ENCODE measurements at regions not wholly inside any gene's neighbourhood (a gene's known extent, or its start where the extent isn't known, plus 50 kb on each side); places are given as distances from the start of the nearest gene placed in this dataset.

GRCh38 chr10:88200312-88201032, 337.0 kb downstream of the PTEN start:
- DNase-seq (ENCODE audit: low read depth in 3 of 3) = no peak

- no peak for DNase-seq (ENCODE audit: low read depth in 3 of 3)
Measured at GRCh38 chr10:88205842-88206446, 342.5 kb downstream of the PTEN start.

- DNase-seq (ENCODE audit: low read depth in 3 of 3) = no peak
Measured at GRCh38 chr10:88207121-88207546, 343.7 kb downstream of the PTEN start.

GRCh38 chr10:88209231-88209630, 345.8 kb downstream of the PTEN start:
- no peak for DNase-seq (ENCODE audit: low read depth in 3 of 3)

- DNase-seq (ENCODE audit: low read depth in 3 of 3) = no peak
Measured at GRCh38 chr10:88209837-88210561, 346.6 kb downstream of the PTEN start.

GRCh38 chr10:88211230-88211629, 347.8 kb downstream of the PTEN start:
- no peak for DNase-seq (ENCODE audit: low read depth in 3 of 3)

GRCh38 chr10:88212069-88212468, 348.6 kb downstream of the PTEN start:
- DNase-seq (ENCODE audit: low read depth in 3 of 3) = no peak

- no peak for DNase-seq (ENCODE audit: low read depth in 3 of 3)
Measured at GRCh38 chr10:88213065-88213605, 349.7 kb downstream of the PTEN start.

GRCh38 chr10:88216976-88217375, 353.6 kb downstream of the PTEN start:
- no peak for DNase-seq (ENCODE audit: low read depth in 3 of 3)

GRCh38 chr10:88218362-88218761, 354.9 kb downstream of the PTEN start:
- no peak for DNase-seq (ENCODE audit: low read depth in 3 of 3)

GRCh38 chr10:88219753-88220152, 356.3 kb downstream of the PTEN start:
- no peak for DNase-seq (ENCODE audit: low read depth in 3 of 3)

GRCh38 chr10:88221010-88221973, 357.9 kb downstream of the PTEN start:
- DNase-seq (ENCODE audit: low read depth in 3 of 3) = no peak

- no peak for DNase-seq (ENCODE audit: low read depth in 3 of 3)
Measured at GRCh38 chr10:88222881-88223280, 359.5 kb downstream of the PTEN start.

Measured in stimulated activated CD4-positive, alpha-beta T cell treated with anti-CD3 and anti-CD28 coated beads, TNF-alpha, amount 100 ng/mL, for 24 hours (primary cell).